Keratinocyte (primary cell): ENCODE measurements at regions not wholly inside any gene's neighbourhood (a gene's known extent, or its start where the extent isn't known, plus 50 kb on each side); places are given as distances from the start of the nearest gene placed in this dataset.

ENCODE experiments used
- DNase-seq: peaks from one replicate; pipeline ENCODE4 v3.0.0-alpha.2; 2011; ENCODE audit warnings: low read depth, missing footprints, low spot score
- FAIRE-seq: peaks from 2 replicates; lab custom pipeline; 2011; peaks lifted over from hg19 to GRCh38; lab: Jason Lieb, UNC
- H2AFZ ChIP-seq: 2 replicates; pipeline ENCODE4 v1.6.0; 2012; ENCODE audit warnings: low read length, control low read depth, inconsistent platforms; ENCODE audit not compliant: control insufficient read depth
- H3K27ac ChIP-seq: 2 replicates; pipeline ENCODE4 v1.5.1; 2011; ENCODE audit warnings: low read length; ENCODE audit not compliant: control insufficient read depth, insufficient read depth
- H3K27me3 ChIP-seq: 3 replicates; pipeline ENCODE4 v1.6.0; 2011; ENCODE audit warnings: low read length; ENCODE audit not compliant: control insufficient read depth, insufficient read depth; ENCODE audit errors: extremely low read depth
- H3K36me3 ChIP-seq, 2 experiments: 2 replicates in 1 of 2; 3 replicates in 1 of 2; pipeline ENCODE4 v1.5.1; 2011; ENCODE audit warnings: low read length in 2 of 2, mild to moderate bottlenecking in 1 of 2; ENCODE audit not compliant: control insufficient read depth in 2 of 2, insufficient read depth in 2 of 2; ENCODE audit errors: extremely low read depth in 1 of 2
- H3K4me1 ChIP-seq: 3 replicates; pipeline ENCODE4 v1.5.1; 2011; ENCODE audit warnings: low read length; ENCODE audit not compliant: control insufficient read depth, insufficient read depth; ENCODE audit errors: extremely low read depth
- H3K4me2 ChIP-seq: 3 replicates; pipeline ENCODE4 v1.6.0; 2011; ENCODE audit warnings: low read depth, low read length; ENCODE audit not compliant: control insufficient read depth, insufficient read depth; ENCODE audit errors: extremely low read depth
- H3K4me3 ChIP-seq, 3 experiments: fragments of 200-600 bp in 1 of 3; sonication (generic) in 1 of 3; 2 replicates in 2 of 3; 3 replicates in 1 of 3; pipeline ENCODE4 v1.5.1; 2011 to 2016; ENCODE audit warnings: low read length in 3 of 3, mild to moderate bottlenecking in 3 of 3, control low read depth in 2 of 3, inconsistent platforms in 1 of 3, low read depth in 1 of 3, mixed read lengths in 1 of 3, mixed run types in 1 of 3, moderate library complexity in 1 of 3; ENCODE audit not compliant: control insufficient read depth in 2 of 3, insufficient read depth in 2 of 3; ENCODE audit errors: extremely low read depth in 1 of 3
- H3K79me2 ChIP-seq: 2 replicates; pipeline ENCODE4 v1.6.0; 2012; ENCODE audit warnings: low read length; ENCODE audit not compliant: control insufficient read depth, insufficient read depth
- H3K9ac ChIP-seq: 3 replicates; pipeline ENCODE4 v1.6.0; 2011; ENCODE audit warnings: low read length; ENCODE audit not compliant: control insufficient read depth, insufficient read depth; ENCODE audit errors: extremely low read depth
- H3K9me1 ChIP-seq: 3 replicates; pipeline ENCODE4 v1.6.0; 2011; ENCODE audit warnings: low read length; ENCODE audit not compliant: control insufficient read depth, insufficient read depth; ENCODE audit errors: extremely low read depth
- H3K9me3 ChIP-seq: 2 replicates; pipeline ENCODE4 v1.5.1; 2012; ENCODE audit warnings: low read depth, low read length; ENCODE audit not compliant: control insufficient read depth
- H4K20me1 ChIP-seq: 3 replicates; pipeline ENCODE4 v1.6.0; 2011; ENCODE audit warnings: low read length; ENCODE audit not compliant: control insufficient read depth, insufficient read depth; ENCODE audit errors: extremely low read depth
- CTCF ChIP-seq, 3 experiments: IDR thresholded peaks in 1 of 3; conservative IDR thresholded peaks in 1 of 3; optimal IDR thresholded peaks in 1 of 3; 2 replicates in 2 of 3; 3 replicates in 1 of 3; pipeline versions ENCODE3 to v1.5.1; 2011; ENCODE audit warnings: low read length in 3 of 3, mild to moderate bottlenecking in 3 of 3, moderate library complexity in 2 of 3, control low read depth in 1 of 3, inconsistent platforms in 1 of 3; ENCODE audit not compliant: insufficient read depth in 2 of 3; ENCODE audit errors: extremely low read depth in 1 of 3
- EZH2 ChIP-seq: IDR thresholded peaks from one replicate; pipeline ENCODE4 v1.6.1; 2012; ENCODE audit warnings: inconsistent platforms, mild to moderate bottlenecking, low read length, moderate library complexity
- dilution Hi-C: fragments of 300-500 bp; cut with MboI; formaldehyde crosslinking; loops from one replicate; pipeline ENCODE4 v1.7.0; 2020; ENCODE audit warnings: low sequenced_read_pairs; ENCODE audit not compliant: extremely low pct_ligation_motif_present

DNA sequence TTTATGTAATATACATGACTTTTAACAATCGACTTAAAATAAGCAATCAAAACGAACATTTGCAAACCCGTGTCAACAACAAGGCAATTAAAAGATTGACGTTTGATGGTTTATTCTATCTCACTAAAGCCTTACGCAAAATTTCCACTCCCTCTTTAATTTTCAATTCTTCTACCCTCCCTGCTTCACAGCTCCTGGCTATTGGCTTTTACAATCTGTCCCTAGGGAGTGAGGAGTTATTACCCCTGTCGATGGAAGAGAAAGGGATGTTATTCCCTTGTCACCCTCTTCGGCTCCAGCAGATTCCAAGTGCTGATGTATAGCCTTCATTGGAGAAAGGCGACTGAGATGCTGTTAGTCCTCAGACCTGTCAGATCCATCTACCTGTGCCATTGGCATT lies 161.3 kb downstream of the ZNF281 start:
- Histone ChIP-seq H3K4me1 (peaks cover 3% of the 10 kb centered on the region), H3K27ac (no peak overlapping the region), H3K9me3 (no peaks in the 10 kb centered on the region), H3K4me2 (no peak overlapping the region), H3K27me3 (peaks cover 22% of the 10 kb centered on the region), H3K4me3 (no peak overlapping the region), H2AFZ (no peak overlapping the region), H3K9ac (no peak overlapping the region), H3K79me2 (no peaks in the 10 kb centered on the region), H4K20me1 (no peaks in the 10 kb centered on the region), H3K9me1 (no peaks in the 10 kb centered on the region), H3K36me3 (no peaks in the 10 kb centered on the region)
- FAIRE-seq = peak; percentile 39
- DNase-seq = no peak
- dilution Hi-C loops = no loop called here
- TF ChIP-seq EZH2 (no peak), CTCF (optimal IDR thresholded peaks at IDR 0.05 in 1 of 3, IDR thresholded peaks at IDR 0.05 in 1 of 3, conservative IDR thresholded peaks at IDR 0.05 in 1 of 3; ENCODE audit: extremely low read depth in 1 of 3, insufficient read depth in 2 of 3, low read length in 3 of 3) (no peak)

- dilution Hi-C loops = no loop called here
- H3K9ac ChIP-seq = no peak overlapping the region
- H3K9me1 ChIP-seq = no peaks in the 10 kb centered on the region
- H2AFZ ChIP-seq = no peak overlapping the region
- no peaks in the 10 kb centered on the region for H3K79me2 ChIP-seq
- no peaks in the 10 kb centered on the region for H3K36me3 ChIP-seq
- no peak for DNase-seq
- no peak overlapping the region for H3K27ac ChIP-seq
- H3K9me3 ChIP-seq = no peaks in the 10 kb centered on the region
- no peak overlapping the region for H3K4me3 ChIP-seq
- peaks cover 31% of the 10 kb centered on the region for H3K27me3 ChIP-seq
- no peak for TF ChIP-seq CTCF (optimal IDR thresholded peaks at IDR 0.05 in 1 of 3, IDR thresholded peaks at IDR 0.05 in 1 of 3, conservative IDR thresholded peaks at IDR 0.05 in 1 of 3; ENCODE audit: extremely low read depth in 1 of 3, insufficient read depth in 2 of 3, low read length in 3 of 3)
- TF ChIP-seq EZH2 = peak; percentile 28
- no peaks in the 10 kb centered on the region for H4K20me1 ChIP-seq
- no peak for FAIRE-seq
- H3K4me2 ChIP-seq = no peak overlapping the region
- H3K4me1 ChIP-seq = peaks cover 3% of the 10 kb centered on the region
These were observed 162.3 kb downstream of the ZNF281 start for GRCh38 chr1:200247518-200247917.
